Adrenal gland (tissue), 5 donors: ENCODE measurements at regions not wholly inside any gene's neighbourhood (a gene's known extent, or its start where the extent isn't known, plus 50 kb on each side); places are given as distances from the start of the nearest gene placed in this dataset.

Experiments used
- POLR2A ChIP-seq, 2 donors: fragments of 450-650 bp; IDR thresholded peaks; one replicate each; pipeline ENCODE4 v1.6.1; 2017; ENCODE audit warnings: antibody characterized with exemption in 2 of 2, mild to moderate bottlenecking in 2 of 2, moderate library complexity in 1 of 2
- TF ChIP-seq, protein P1 (sequence below), 6 experiments: fragments of 450-650 bp in 4 of 6; fragments of 200-600 bp in 2 of 6; sonication (generic) in 1 of 6; IDR thresholded peaks; 1 replicate in 5 of 6; 2 replicates in 1 of 6; pipeline versions ENCODE4 v1.5.1 to v1.8.0; 2016 to 2021; ENCODE audit warnings: antibody characterized with exemption in 6 of 6, mild to moderate bottlenecking in 2 of 6, moderate library complexity in 1 of 6
- donor health status: DM: no; HTN: no; CAD: no.

GRCh38 chr10:9209105-9209798 lies 1154.8 kb downstream of the GATA3 start:
- TF ChIP-seq, protein P1, sequence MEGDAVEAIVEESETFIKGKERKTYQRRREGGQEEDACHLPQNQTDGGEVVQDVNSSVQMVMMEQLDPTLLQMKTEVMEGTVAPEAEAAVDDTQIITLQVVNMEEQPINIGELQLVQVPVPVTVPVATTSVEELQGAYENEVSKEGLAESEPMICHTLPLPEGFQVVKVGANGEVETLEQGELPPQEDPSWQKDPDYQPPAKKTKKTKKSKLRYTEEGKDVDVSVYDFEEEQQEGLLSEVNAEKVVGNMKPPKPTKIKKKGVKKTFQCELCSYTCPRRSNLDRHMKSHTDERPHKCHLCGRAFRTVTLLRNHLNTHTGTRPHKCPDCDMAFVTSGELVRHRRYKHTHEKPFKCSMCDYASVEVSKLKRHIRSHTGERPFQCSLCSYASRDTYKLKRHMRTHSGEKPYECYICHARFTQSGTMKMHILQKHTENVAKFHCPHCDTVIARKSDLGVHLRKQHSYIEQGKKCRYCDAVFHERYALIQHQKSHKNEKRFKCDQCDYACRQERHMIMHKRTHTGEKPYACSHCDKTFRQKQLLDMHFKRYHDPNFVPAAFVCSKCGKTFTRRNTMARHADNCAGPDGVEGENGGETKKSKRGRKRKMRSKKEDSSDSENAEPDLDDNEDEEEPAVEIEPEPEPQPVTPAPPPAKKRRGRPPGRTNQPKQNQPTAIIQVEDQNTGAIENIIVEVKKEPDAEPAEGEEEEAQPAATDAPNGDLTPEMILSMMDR (IDR thresholded peaks at IDR 0.05): peak; percentile 70 to 87 (median 81)
- no peak for TF ChIP-seq POLR2A (IDR thresholded peaks at IDR 0.05)
